GM20000 (cell line): ENCODE measurements at regions not wholly inside any gene's neighbourhood (a gene's known extent, or its start where the extent isn't known, plus 50 kb on each side); places are given as distances from the start of the nearest gene placed in this dataset.

Experiments
- DNase-seq: peaks from one replicate; pipeline ENCODE4 v3.0.0; 2012; ENCODE audit warnings: low spot score
- CTCF ChIP-seq: IDR thresholded peaks from 2 replicates; pipeline ENCODE4 v1.5.1; 2012; ENCODE audit warnings: mild to moderate bottlenecking, control low read depth; ENCODE audit errors: extremely low read depth, missing control alignments

- no peak for DNase-seq
- TF ChIP-seq CTCF = no peak
Observed at GRCh38 chr12:70117670-70118069, 125.6 kb upstream of the CNOT2 start.

DNA sequence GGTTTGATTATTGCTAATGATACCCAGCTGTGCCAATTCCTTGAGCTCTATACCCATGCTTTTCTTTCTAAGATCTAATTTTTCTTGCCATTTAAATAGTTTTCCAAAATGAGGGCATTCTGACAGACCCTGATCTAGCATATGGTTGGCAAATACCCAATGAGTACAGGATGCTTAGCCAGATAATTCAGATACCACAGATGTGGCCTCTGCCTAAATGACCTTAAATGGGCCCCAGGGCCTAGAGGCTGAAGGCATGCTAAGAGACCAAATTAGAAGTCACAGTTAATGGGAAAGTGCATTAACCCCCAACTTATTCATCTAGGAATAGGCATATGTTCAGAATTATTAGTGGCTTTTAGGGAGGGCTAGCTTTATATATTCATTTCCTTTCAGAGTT is 122.3 kb upstream of the CNOT2 start:
- no peak for TF ChIP-seq CTCF
- no peak for DNase-seq

- DNase-seq = no peak
- no peak for TF ChIP-seq CTCF
Observed at GRCh38 chr12:70121562-70121961, 121.7 kb upstream of the CNOT2 start.

GRCh38 chr12:70122804-70123203 is 120.4 kb upstream of the CNOT2 start:
- no peak for DNase-seq
- no peak for TF ChIP-seq CTCF

- DNase-seq = no peak
- no peak for TF ChIP-seq CTCF
Observed at GRCh38 chr12:70149013-70149412, 94.2 kb upstream of the CNOT2 start.

GRCh38 chr12:70149665-70150064 is 93.6 kb upstream of the CNOT2 start:
- TF ChIP-seq CTCF = no peak
- no peak for DNase-seq

DNA sequence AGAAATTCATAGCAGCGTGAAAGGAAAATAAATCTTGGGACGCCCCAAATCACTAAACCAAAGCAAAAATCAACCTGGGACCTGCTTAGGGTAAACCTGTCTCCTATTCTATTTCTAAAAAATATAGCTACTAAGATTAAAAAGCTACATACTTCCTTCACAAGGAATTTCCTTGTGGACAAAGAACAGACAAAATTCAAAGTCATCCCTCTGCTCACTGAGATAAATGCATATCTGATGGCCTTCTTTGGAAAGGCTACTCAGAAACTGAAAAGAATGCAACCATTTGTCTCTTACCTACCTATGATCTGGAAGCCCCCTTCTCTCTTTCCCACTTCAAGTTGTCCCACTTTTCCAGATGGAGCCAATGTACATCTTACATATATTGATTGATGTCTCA is 93.0 kb upstream of the CNOT2 start:
- TF ChIP-seq CTCF = no peak
- no peak for DNase-seq

GRCh38 chr12:70151993-70152392 is 91.2 kb upstream of the CNOT2 start:
- no peak for DNase-seq
- TF ChIP-seq CTCF = no peak
